ENCODE measurements at regions not wholly inside any gene's neighbourhood (a gene's known extent, or its start where the extent isn't known, plus 50 kb on each side); places are given as distances from the start of the nearest gene placed in this dataset.

- TF ChIP-seq, protein P1, sequence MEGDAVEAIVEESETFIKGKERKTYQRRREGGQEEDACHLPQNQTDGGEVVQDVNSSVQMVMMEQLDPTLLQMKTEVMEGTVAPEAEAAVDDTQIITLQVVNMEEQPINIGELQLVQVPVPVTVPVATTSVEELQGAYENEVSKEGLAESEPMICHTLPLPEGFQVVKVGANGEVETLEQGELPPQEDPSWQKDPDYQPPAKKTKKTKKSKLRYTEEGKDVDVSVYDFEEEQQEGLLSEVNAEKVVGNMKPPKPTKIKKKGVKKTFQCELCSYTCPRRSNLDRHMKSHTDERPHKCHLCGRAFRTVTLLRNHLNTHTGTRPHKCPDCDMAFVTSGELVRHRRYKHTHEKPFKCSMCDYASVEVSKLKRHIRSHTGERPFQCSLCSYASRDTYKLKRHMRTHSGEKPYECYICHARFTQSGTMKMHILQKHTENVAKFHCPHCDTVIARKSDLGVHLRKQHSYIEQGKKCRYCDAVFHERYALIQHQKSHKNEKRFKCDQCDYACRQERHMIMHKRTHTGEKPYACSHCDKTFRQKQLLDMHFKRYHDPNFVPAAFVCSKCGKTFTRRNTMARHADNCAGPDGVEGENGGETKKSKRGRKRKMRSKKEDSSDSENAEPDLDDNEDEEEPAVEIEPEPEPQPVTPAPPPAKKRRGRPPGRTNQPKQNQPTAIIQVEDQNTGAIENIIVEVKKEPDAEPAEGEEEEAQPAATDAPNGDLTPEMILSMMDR (conservative IDR thresholded peaks at IDR 0.05; ENCODE audit: low read depth, low read length), result no peak
- no peak for TF ChIP-seq EZH2 (IDR thresholded peaks at IDR 0.05; ENCODE audit: low read length, unreplicated experiment)
- TF ChIP-seq EZH2phosphoT487 (IDR thresholded peaks at IDR 0.05; ENCODE audit: borderline replicate concordance, low read length), result no peak
Measured at GRCh38 chr11:79592824-79593223, 152.0 kb upstream of the TENM4 start.

Measured in PC-3 (cell line).